CD14-positive monocyte (primary cell): ENCODE measurements at regions not wholly inside any gene's neighbourhood (a gene's known extent, or its start where the extent isn't known, plus 50 kb on each side); places are given as distances from the start of the nearest gene placed in this dataset.

ENCODE experiments used
- DNase-seq, 3 donors: peaks; one replicate each; pipeline ENCODE4 v3.0.0-alpha.2; 2011 to 2022
- H2AFZ ChIP-seq: 2 replicates; pipeline ENCODE4 v1.6.0; 2012; ENCODE audit warnings: mild to moderate bottlenecking, low read depth, low read length, inconsistent platforms; ENCODE audit not compliant: insufficient read depth, poor library complexity, severe bottlenecking
- H3K27ac ChIP-seq, 2 donors: 1 replicate in 1 of 2; 2 replicates in 1 of 2; pipeline ENCODE4 v1.5.1; 2012 to 2013; ENCODE audit warnings: low read length in 2 of 2, control low read depth in 1 of 2, inconsistent platforms in 1 of 2, low read depth in 1 of 2, mild to moderate bottlenecking in 1 of 2
- H3K27me3 ChIP-seq, 2 donors: one replicate each; pipeline versions ENCODE4 v1.6.0 to v1.6.1; 2011 to 2013; ENCODE audit warnings: low read length in 2 of 2; ENCODE audit not compliant: control insufficient read depth in 2 of 2, insufficient read depth in 2 of 2
- H3K36me3 ChIP-seq, 2 donors: replicated peaks in 1 of 2; 1 replicate in 1 of 2; 2 replicates in 1 of 2; pipeline versions ENCODE4 v1.5.1 to v1.6.1; 2012 to 2013; ENCODE audit warnings: low read length in 2 of 2, control low read depth in 1 of 2, inconsistent platforms in 1 of 2, mild to moderate bottlenecking in 1 of 2; ENCODE audit not compliant: insufficient read depth in 2 of 2, control insufficient read depth in 1 of 2
- H3K4me1 ChIP-seq, 2 donors: 1 replicate in 1 of 2; 2 replicates in 1 of 2; pipeline versions ENCODE4 v1.5.1 to v1.6.1; 2012 to 2013; ENCODE audit warnings: low read length in 2 of 2, control low read depth in 1 of 2, inconsistent platforms in 1 of 2, mild to moderate bottlenecking in 1 of 2, moderate library complexity in 1 of 2; ENCODE audit not compliant: insufficient read depth in 2 of 2, control insufficient read depth in 1 of 2
- H3K4me2 ChIP-seq: replicated peaks from 2 replicates; pipeline ENCODE3; 2012; ENCODE audit warnings: low read length, moderate library complexity, mild to moderate bottlenecking; ENCODE audit not compliant: poor library complexity, severe bottlenecking; ENCODE audit errors: extremely low read depth
- H3K4me3 ChIP-seq, 3 experiments: fragments of 200-600 bp in 1 of 3; sonication (generic) in 1 of 3; replicated peaks in 1 of 3; 1 replicate in 2 of 3; 2 replicates in 1 of 3; pipeline ENCODE4 v1.5.1; 2011 to 2013; ENCODE audit warnings: low read length in 3 of 3, mild to moderate bottlenecking in 3 of 3, control low read depth in 2 of 3, low read depth in 2 of 3, inconsistent platforms in 1 of 3, moderate library complexity in 1 of 3
- H3K79me2 ChIP-seq: 2 replicates; pipeline ENCODE4 v1.6.0; 2012; ENCODE audit warnings: mild to moderate bottlenecking, control low read depth, inconsistent platforms, low read length, moderate library complexity; ENCODE audit not compliant: insufficient read depth
- H3K9ac ChIP-seq: 2 replicates; pipeline ENCODE4 v1.6.0; 2017; ENCODE audit warnings: low read length, mild to moderate bottlenecking; ENCODE audit not compliant: insufficient read depth, poor library complexity, severe bottlenecking
- H3K9me3 ChIP-seq, 2 donors: replicated peaks in 1 of 2; 1 replicate in 1 of 2; 2 replicates in 1 of 2; pipeline versions ENCODE4 v1.5.1 to v1.6.1; 2012 to 2013; ENCODE audit warnings: low read length in 2 of 2, control low read depth in 1 of 2; ENCODE audit not compliant: control insufficient read depth in 1 of 2, insufficient read depth in 1 of 2
- H4K20me1 ChIP-seq: 2 replicates; pipeline ENCODE4 v1.6.0; 2012; ENCODE audit warnings: mild to moderate bottlenecking, low read length, control low read depth, moderate library complexity; ENCODE audit not compliant: insufficient read depth
- H3K27ac Mint-ChIP-seq, 7 donors: one replicate each; pipeline ENCODE4 v1.8.0; 2020; ENCODE audit warnings: mild to moderate bottlenecking in 7 of 7, mixed read lengths in 7 of 7, moderate library complexity in 6 of 7, inconsistent platforms in 2 of 7
- H3K27me3 Mint-ChIP-seq, 3 donors: one replicate each; pipeline ENCODE4 v1.8.0; 2021 to 2022; ENCODE audit warnings: low read depth in 3 of 3, mild to moderate bottlenecking in 3 of 3, mixed read lengths in 3 of 3, moderate library complexity in 3 of 3, inconsistent platforms in 1 of 3
- H3K36me3 Mint-ChIP-seq, 2 donors: one replicate each; pipeline ENCODE4 v1.8.0; 2020; ENCODE audit warnings: mixed read lengths in 2 of 2, inconsistent platforms in 1 of 2, mild to moderate bottlenecking in 1 of 2
- H3K4me1 Mint-ChIP-seq: one replicate; pipeline ENCODE4 v1.8.0; 2020; ENCODE audit warnings: mild to moderate bottlenecking, mixed read lengths
- H3K4me3 Mint-ChIP-seq, 2 donors: one replicate each; pipeline ENCODE4 v1.8.0; 2020; ENCODE audit warnings: mild to moderate bottlenecking in 2 of 2, mixed read lengths in 2 of 2, moderate library complexity in 1 of 2
- H3K9me3 Mint-ChIP-seq, 7 donors: one replicate each; pipeline ENCODE4 v1.8.0; 2020 to 2022; ENCODE audit warnings: mixed read lengths in 7 of 7, mild to moderate bottlenecking in 6 of 7, moderate library complexity in 6 of 7, inconsistent platforms in 2 of 7
- CTCF ChIP-seq: fragments of 200-600 bp; IDR thresholded peaks from one replicate; pipeline ENCODE4 v1.8.0; 2022; ENCODE audit warnings: antibody characterized with exemption, mild to moderate bottlenecking
- WGBS: methylation state at CpG from one replicate; pipeline ENCODE4 v1.1.5; 2013; ENCODE audit warnings: missing lambda C conversion rate; ENCODE audit not compliant: insufficient coverage; 5-methylcytosine and 5-hydroxymethylcytosine counted together
- intact Hi-C, 2 donors: fragments of 100-400 bp; cut with micrococcal nuclease; formaldehyde crosslinking; loops; one replicate each; pipeline versions ENCODE4 v1.15.0 to v1.15.1; 2023

- H3K27me3 ChIP-seq, result no peaks in the 10 kb centered on the region
- H3K27ac Mint-ChIP-seq, result no peak overlapping the region
- 92% methylated on average over 2 of the region's 5 CpGs for WGBS
Measured at GRCh38 chr22:48434868-48435250, 1392.8 kb downstream of the BRD1 start.

GRCh38 chr22:48434156-48434867, 1393.4 kb downstream of the BRD1 start:
- H3K4me3 Mint-ChIP-seq, result no peak overlapping the region
- no peak for DNase-seq

More at GRCh38 chr22:48434868-48435250, 1392.8 kb downstream of the BRD1 start:
- intact Hi-C loops, result no loop called here
- Mint-ChIP-seq H3K9me3 (peaks cover 0 to 1% (median 0%) of the 10 kb centered on the region in 7 donors), H3K27me3 (no peaks in the 10 kb centered on the region), H3K4me3 (no peak overlapping the region), H3K36me3 (no peaks in the 10 kb centered on the region), H3K4me1 (no peaks in the 10 kb centered on the region)
- H3K4me1 ChIP-seq, result no peaks in the 10 kb centered on the region
- H3K4me2 ChIP-seq, result no peak overlapping the region
- no peaks in the 10 kb centered on the region for H3K9me3 ChIP-seq
- TF ChIP-seq CTCF, result no peak
- no peaks in the 10 kb centered on the region for H3K36me3 ChIP-seq
- H3K79me2 ChIP-seq, result no peaks in the 10 kb centered on the region
- H3K27ac ChIP-seq, result no peak overlapping the region
- H3K4me3 ChIP-seq, result no peak overlapping the region
- no peak overlapping the region for H2AFZ ChIP-seq
- no peak overlapping the region for H3K9ac ChIP-seq
- H4K20me1 ChIP-seq, result no peaks in the 10 kb centered on the region
- DNase-seq, result no peak

More at GRCh38 chr22:48434156-48434867, 1393.4 kb downstream of the BRD1 start:
- no peak overlapping the region for H3K27ac ChIP-seq
- Mint-ChIP-seq H3K36me3 (no peaks in the 10 kb centered on the region), H3K9me3 (peaks cover 0 to 1% (median 0%) of the 10 kb centered on the region in 7 donors), H3K27ac (no peak overlapping the region), H3K4me1 (no peaks in the 10 kb centered on the region), H3K27me3 (no peaks in the 10 kb centered on the region)
- 91% methylated on average over 14 of the region's 16 CpGs for WGBS
- no peaks in the 10 kb centered on the region for H3K36me3 ChIP-seq
- H3K79me2 ChIP-seq, result no peaks in the 10 kb centered on the region
- no peaks in the 10 kb centered on the region for H3K9me3 ChIP-seq
- H3K9ac ChIP-seq, result no peak overlapping the region
- H3K4me1 ChIP-seq, result no peaks in the 10 kb centered on the region
- intact Hi-C loops, result no loop called here
- H2AFZ ChIP-seq, result no peak overlapping the region
- H3K27me3 ChIP-seq, result no peaks in the 10 kb centered on the region
- no peak overlapping the region for H3K4me3 ChIP-seq
- no peak for TF ChIP-seq CTCF
- no peaks in the 10 kb centered on the region for H4K20me1 ChIP-seq
- no peak overlapping the region for H3K4me2 ChIP-seq
